G401 (cell line): ENCODE measurements at regions not wholly inside any gene's neighbourhood (a gene's known extent, or its start where the extent isn't known, plus 50 kb on each side); places are given as distances from the start of the nearest gene placed in this dataset.
"Not testable (repeated sequence)": the region's sequence is repeated elsewhere in the genome, so short reads cannot be mapped to it uniquely, and the experiment has no call there.

Experiments
- DNase-seq: peaks from one replicate; pipeline ENCODE4 v3.0.0-alpha.2; 2015; ENCODE audit warnings: low spot score
- in situ Hi-C: cut with HindIII; loops from 2 replicates; pipeline ENCODE4 v1.10.0; 2016; ENCODE audit warnings: low sequenced_read_pairs, mixed read lengths

- in situ Hi-C loops, result no loop called here
- no peak for DNase-seq
Measured at GRCh38 chr10:33698033-33698432, 363.6 kb upstream of the NRP1 start.

DNA sequence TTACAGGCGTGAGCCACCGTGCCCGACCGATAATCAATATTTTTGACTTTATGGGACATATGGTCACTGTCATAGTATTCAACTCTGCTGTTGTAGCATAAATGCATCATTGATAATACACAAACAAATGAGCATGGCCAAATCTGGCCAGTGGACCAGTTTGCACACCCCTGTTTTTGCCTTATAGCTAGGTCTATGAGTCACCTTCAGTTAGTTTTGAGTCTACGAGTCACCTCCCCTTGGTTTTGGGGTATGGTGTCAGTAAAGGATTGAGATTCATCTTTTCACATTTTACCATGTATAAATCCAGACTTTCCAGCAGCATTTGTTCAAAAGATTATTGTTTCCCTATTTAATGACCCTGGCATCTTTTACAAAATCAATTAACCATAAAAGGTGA lies 362.5 kb upstream of the NRP1 start:
- DNase-seq, result no peak
- in situ Hi-C loops, result no loop called here

- no peak for DNase-seq
- in situ Hi-C loops, result no loop called here
Measured at GRCh38 chr10:33695536-33695935, 361.1 kb upstream of the NRP1 start.

DNA sequence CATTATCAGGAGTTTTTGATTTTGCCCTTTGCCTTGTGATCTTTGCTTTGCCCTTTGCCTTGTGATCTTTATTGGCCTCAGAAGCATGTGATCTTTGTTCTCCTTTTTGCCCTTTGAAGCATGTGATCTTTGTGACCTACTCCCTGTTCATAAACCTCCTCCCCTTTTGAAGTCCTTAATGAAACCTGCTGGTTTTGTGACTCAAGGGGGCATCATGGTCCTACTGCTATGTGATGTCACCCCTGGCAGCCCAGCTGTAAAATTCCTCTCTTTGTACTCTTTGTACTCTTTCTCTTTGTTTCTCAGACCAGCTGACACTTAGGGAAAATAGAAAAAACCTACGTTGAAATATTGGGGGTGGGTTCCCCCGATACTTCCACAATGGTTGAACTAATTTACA lies 356.1 kb upstream of the NRP1 start:
- in situ Hi-C loops, result not testable (repeated sequence)

GRCh38 chr10:33688506-33688905 lies 354.0 kb upstream of the NRP1 start:
- no peak for DNase-seq
- in situ Hi-C loops, result no loop called here

More for the DNA sequence above, 356.1 kb upstream of the NRP1 start:
- not testable (repeated sequence) for DNase-seq

- in situ Hi-C loops, result no loop called here
- no peak for DNase-seq
Measured at GRCh38 chr10:33684211-33684611, 349.7 kb upstream of the NRP1 start.

GRCh38 chr10:33681595-33681994 lies 347.1 kb upstream of the NRP1 start:
- in situ Hi-C loops, result no loop called here
- DNase-seq, result no peak

DNA sequence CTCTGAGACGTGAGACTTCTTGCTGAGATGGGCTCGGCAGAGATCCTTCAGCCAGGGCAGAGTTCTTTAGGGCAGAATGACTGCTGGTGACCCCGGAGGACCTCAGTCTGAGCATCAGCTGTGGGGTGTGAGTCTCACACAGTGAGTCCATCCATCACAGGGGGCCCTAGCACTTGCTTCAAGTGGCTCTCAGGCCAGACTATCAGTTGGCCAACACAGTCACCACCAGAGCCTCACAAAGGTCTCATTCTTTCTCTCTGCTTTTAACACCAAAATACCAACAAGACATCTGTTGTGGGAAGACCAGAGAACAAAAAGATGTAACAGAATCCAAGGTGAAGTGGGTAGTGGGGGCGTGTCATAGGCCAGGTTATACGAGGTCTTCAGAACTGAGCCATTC lies 345.6 kb upstream of the NRP1 start:
- in situ Hi-C loops, result no loop called here
- DNase-seq, result no peak

DNA sequence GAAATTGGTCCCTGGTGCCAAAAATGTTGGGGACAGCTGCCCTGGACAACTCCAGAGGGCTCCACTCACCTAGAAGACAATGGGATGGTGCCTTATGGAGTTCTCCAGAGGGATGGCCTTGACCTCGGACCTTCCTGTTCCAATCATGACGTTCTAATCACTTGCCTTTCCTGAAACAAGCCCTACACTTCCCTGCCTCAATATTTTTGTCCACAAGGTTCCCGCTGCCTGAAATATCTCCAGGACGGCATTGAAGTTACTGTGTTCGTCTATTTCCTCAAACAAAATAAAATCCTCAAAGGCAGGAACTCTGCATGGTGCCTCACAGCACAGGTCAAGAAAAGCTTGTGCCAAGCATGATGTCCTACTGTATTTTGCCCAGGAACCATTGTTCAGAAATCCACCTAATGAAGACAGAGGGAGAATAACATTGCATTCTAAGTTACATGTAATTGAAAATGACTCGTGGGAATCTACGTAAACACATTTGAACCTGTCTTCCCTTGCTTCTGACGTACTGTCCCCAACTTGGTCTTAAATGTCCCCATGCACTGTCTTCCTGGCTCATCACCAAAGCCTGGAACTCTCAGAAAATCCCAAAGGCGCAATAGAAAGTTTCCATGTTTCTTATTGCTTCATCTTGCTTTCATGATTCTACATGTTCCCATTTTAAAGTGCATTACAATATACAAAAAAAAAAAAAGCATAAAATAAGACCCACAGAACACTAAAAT lies 342.3 kb upstream of the NRP1 start:
- DNase-seq, result no peak
- in situ Hi-C loops, result no loop called here

- in situ Hi-C loops, result no loop called here
- DNase-seq, result no peak
Measured at GRCh38 chr10:33674986-33675599, 340.6 kb upstream of the NRP1 start.

- in situ Hi-C loops, result no loop called here
Measured at GRCh38 chr10:33674491-33674890, 340.0 kb upstream of the NRP1 start.

DNA sequence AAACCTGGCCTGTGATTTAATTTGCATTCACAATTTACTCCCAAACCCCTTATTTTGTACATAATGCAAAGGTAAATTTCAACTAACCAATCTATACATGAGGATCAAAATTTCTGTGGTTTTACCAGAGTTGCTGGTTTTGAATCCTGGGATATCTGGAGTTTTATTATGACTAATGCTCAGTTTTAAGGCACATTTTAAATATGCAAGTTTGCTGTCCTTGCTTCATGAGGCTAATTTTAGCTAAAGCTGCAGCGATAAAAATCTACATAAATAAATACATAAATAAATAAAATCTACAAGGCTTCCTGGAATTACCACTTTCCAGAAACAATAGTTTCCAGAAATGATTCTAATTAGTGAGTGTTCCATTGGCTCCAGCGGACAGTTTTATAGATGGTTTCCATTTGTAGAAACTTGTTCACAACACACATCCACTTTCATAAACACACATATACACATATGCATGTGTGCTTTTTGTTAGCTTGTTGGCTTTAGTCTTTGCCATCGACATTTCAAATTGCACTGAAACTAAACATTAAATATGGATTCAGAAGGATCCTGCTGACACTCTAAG lies 339.5 kb upstream of the NRP1 start:
- DNase-seq, result no peak
- in situ Hi-C loops, result no loop called here

More at GRCh38 chr10:33674491-33674890, 340.0 kb upstream of the NRP1 start:
- no peak for DNase-seq

DNA sequence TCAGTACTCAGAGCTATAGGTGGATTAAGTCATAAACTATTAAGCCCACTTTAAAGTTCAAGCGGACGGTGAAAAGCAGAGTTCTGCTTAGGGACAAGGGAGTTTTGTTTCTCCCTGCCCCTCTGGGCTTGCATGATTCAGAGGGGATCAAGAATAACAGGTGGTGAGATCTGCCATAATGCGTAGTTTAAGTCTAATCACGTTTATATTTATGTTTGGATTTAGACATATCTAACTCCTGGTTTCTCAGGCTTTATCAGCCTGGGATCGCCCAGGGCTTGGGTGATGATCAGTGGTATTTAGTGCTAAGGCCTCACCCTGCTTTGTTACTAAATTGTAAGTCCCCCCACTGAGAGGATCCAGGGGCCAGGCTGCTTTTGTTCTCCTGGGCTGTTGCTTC lies 335.4 kb upstream of the NRP1 start:
- DNase-seq, result no peak
- in situ Hi-C loops, result no loop called here

DNA sequence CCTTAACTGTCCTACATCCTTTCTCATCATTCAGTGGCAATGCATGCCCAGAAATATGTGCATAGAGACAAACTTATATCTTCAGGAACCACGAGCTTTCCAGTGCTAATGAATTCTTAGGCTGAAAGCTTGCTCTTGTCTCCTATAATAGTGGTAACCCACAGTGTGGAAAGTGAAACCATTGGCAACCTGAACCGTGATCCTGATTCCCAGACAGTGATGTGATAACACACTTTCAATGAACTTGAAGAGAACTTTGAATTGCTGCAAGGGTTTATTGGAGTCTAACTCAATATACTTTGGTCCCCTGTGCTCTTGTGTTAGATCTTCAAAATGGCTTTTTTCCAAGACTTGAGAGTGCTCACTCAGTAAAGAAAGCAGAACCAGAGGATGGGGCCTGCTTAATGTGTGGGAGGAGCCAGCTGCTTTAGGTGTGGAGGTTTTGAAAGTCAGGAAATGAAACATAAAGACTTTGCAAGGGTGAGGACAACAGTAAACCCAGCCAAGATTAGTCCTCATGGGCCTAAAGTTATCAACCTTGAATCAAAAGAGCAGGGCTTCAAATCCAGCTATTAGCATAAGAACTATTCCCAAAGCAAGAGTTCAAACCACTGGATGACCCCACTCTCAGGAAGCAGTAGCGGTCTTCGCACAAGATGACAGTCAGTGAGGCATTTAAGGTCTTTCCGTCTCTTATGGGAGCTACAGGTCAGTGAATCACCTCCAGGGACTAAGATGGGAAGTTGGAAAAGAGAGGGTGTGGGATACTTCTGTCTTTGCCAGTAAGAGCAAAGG lies 332.4 kb upstream of the NRP1 start:
- no peak for DNase-seq
- in situ Hi-C loops, result no loop called here

DNA sequence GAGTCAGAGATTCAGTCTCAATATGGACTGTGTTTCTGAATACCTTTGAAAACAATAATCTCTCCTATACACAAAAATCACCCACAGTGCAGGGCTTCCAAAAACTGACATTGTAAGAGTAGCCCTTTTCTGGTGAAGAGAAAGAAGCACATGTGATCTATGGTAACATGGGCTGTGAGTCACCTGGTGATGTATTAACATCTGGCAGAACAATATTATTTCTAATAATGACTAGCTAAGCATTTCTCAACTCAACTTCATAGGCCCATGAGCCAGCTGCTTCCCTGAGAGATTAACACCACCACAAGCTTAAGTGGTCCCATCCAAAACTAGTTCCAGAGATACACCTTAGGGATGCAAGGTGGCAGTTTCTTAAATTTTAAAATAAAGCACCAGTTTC lies 331.0 kb upstream of the NRP1 start:
- in situ Hi-C loops, result no loop called here
- DNase-seq, result no peak

- in situ Hi-C loops, result no loop called here
- no peak for DNase-seq
Measured at GRCh38 chr10:33664070-33664469, 329.6 kb upstream of the NRP1 start.

DNA sequence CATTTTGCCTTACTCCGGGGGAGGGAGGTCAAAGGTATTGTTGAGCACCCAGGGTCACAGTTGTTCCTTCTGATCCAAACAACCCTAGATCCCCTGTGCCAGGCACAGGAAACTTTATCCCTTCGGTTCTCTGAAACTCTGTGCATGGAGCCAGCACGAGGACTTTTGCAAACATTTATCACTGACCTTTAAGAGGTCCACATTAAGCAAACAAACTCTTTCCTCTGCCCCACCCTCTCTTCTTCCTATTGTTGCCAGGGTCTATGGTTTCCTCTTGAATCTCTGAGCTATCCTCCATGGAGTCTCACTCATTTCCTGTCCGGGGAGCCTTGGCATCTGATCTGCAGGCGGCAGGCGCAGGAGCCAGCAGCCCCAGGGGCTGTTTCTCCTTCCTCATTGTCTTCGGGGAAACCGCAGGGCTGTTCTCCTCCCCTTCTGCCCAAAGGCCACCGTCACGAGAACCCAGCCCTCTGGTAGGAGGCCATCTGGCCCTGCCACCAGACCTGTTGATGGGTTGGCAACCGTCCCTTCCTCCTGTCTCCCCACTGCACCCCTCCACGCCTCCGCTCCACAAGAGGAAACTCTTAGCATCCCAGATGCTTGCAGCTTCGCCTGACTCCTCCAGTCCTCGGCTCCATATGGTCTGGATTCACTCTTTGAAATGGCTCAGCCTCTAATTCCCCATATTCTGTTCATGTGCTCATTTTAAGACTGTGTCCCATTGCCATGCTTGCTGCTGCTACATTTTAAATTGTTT lies 327.3 kb upstream of the NRP1 start:
- in situ Hi-C loops, result no loop called here

DNA sequence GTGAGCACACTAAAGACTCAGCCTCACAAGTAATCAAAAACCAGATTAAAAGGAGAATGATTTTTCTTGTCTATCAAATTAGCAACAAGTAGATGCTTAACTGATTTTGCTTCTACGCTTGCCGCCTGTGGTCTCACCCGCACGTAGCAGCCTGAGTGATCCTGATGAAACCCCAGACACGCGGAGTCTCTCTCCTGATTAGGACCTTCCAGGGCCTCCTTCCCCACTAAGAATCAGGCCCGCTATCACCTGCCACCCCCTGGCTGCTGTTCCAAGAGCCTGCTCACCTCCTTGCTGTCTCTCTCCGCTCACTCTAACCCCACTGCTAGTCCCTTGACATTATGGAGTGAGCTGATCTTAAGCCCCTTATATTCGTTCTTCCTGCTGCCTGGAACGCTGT lies 325.9 kb upstream of the NRP1 start:
- no peak for DNase-seq
- in situ Hi-C loops, result no loop called here

More for the DNA sequence above, 327.3 kb upstream of the NRP1 start:
- DNase-seq, result no peak

DNA sequence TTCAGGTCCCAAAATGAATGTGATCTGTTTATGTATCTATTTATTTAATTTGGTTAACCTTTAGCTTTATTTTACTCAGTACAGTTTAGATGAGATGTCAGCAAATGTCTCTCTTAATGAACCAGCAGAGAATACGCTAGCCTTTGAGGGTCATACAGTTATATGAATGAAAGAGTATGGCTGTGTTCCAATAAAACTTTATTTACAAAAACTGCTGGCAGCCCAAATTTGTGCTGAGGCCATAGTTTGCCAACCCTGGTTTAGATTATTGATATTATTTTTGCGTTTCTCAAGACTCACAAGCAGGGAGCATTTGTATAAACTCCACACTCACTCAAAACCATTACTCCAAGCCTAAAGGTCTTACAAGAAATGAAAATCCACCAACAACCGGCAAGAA lies 323.4 kb upstream of the NRP1 start:
- DNase-seq, result no peak
- in situ Hi-C loops, result no loop called here
